Kidney (tissue), 13 donors: ENCODE measurements at regions not wholly inside any gene's neighbourhood (a gene's known extent, or its start where the extent isn't known, plus 50 kb on each side); places are given as distances from the start of the nearest gene placed in this dataset.

Source experiments
- DNase-seq, 5 donors: peaks; one replicate each; pipeline ENCODE4 v3.0.0-alpha.2; 2013 to 2020
- FAIRE-seq: peaks from 2 replicates; lab custom pipeline; 2012; peaks lifted over from hg19 to GRCh38; lab: Jason Lieb, UNC
- H3K27ac ChIP-seq, 2 donors: one replicate each; pipeline ENCODE4 v1.7.0; 2013; ENCODE audit warnings: low read depth in 2 of 2, low read length in 2 of 2, inconsistent platforms in 1 of 2
- H3K27me3 ChIP-seq: one replicate; pipeline ENCODE4 v1.7.1; 2013; ENCODE audit warnings: low read length, inconsistent platforms; ENCODE audit not compliant: control insufficient read depth, insufficient read depth
- H3K36me3 ChIP-seq, 3 donors: one replicate each; pipeline versions ENCODE4 v1.7.0 to v1.7.1; 2013; ENCODE audit warnings: low read length in 3 of 3, control low read depth in 1 of 3, inconsistent platforms in 1 of 3; ENCODE audit not compliant: insufficient read depth in 3 of 3, control insufficient read depth in 2 of 3
- H3K4me1 ChIP-seq, 3 donors: one replicate each; pipeline versions ENCODE4 v1.7.0 to v1.7.1; 2013; ENCODE audit warnings: low read length in 3 of 3, inconsistent platforms in 1 of 3, low read depth in 1 of 3; ENCODE audit not compliant: control insufficient read depth in 2 of 3, insufficient read depth in 2 of 3
- H3K4me3 ChIP-seq, 3 donors: one replicate each; pipeline versions ENCODE4 v1.7.0 to v1.8.1; 2013; ENCODE audit warnings: low read length in 3 of 3, control low read depth in 1 of 3, inconsistent platforms in 1 of 3
- H3K9ac ChIP-seq, 3 donors: one replicate each; pipeline versions ENCODE4 v1.7.0 to v1.7.1; 2013; ENCODE audit warnings: low read length in 3 of 3, control low read depth in 1 of 3, inconsistent platforms in 1 of 3
- H3K9me3 ChIP-seq, 3 donors: one replicate each; pipeline versions ENCODE4 v1.7.0 to v1.7.1; 2013; ENCODE audit warnings: low read length in 3 of 3, control low read depth in 1 of 3, inconsistent platforms in 1 of 3; ENCODE audit not compliant: control insufficient read depth in 2 of 3, insufficient read depth in 1 of 3
- intact Hi-C: fragments of 100-400 bp; cut with DNase I; formaldehyde crosslinking; loops from one replicate; pipeline ENCODE4 v1.11.1; 2022
- TF ChIP-seq, protein P1 (sequence below): IDR thresholded peaks from 3 replicates; pipeline ENCODE4 v1.5.1; 2012; ENCODE audit warnings: mild to moderate bottlenecking, moderate library complexity, borderline replicate concordance; ENCODE audit not compliant: insufficient read depth; ENCODE audit errors: extremely low read depth
- donor health status: control.
- donor health status: control.
- donor health status: control.
- donor health status: control.
- donor health status: control.
- donor health status: DM: yes; HTN: yes; CAD: no.
- donor health status: Normal renal cell carcinoma (clear cell type).

DNA sequence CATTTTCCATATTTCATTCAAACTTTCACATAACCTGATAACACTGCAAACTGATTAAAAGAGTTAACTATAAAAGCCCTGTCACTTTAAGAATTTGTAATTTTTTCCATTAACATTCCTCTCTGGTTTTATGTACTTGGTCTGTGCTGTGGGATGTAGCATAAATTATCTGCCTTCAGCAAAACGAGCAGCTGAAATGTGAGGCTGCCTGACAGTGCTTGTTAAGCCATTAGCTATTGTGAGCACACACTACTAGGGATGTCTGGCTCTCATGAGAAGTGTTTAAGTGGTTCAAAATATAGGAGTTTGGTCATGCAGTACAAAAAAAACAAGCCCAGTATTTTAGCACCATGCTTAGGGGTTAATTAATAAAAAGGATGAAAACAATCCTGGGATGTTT is 63.0 kb downstream of the HOXA1 start:
- TF ChIP-seq, protein P1, sequence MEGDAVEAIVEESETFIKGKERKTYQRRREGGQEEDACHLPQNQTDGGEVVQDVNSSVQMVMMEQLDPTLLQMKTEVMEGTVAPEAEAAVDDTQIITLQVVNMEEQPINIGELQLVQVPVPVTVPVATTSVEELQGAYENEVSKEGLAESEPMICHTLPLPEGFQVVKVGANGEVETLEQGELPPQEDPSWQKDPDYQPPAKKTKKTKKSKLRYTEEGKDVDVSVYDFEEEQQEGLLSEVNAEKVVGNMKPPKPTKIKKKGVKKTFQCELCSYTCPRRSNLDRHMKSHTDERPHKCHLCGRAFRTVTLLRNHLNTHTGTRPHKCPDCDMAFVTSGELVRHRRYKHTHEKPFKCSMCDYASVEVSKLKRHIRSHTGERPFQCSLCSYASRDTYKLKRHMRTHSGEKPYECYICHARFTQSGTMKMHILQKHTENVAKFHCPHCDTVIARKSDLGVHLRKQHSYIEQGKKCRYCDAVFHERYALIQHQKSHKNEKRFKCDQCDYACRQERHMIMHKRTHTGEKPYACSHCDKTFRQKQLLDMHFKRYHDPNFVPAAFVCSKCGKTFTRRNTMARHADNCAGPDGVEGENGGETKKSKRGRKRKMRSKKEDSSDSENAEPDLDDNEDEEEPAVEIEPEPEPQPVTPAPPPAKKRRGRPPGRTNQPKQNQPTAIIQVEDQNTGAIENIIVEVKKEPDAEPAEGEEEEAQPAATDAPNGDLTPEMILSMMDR, result no peak
- Histone ChIP-seq H3K36me3 (no peaks in the 10 kb centered on the region), H3K9ac (no peak overlapping the region), H3K4me1 (no peaks in the 10 kb centered on the region), H3K27me3 (no peaks in the 10 kb centered on the region), H3K4me3 (no peak overlapping the region), H3K9me3 (no peaks in the 10 kb centered on the region), H3K27ac (no peak overlapping the region)
- intact Hi-C loops, result no loop called here
- DNase-seq (peak in 4 of 5 donors; percentile 50 to 90 (median 80)), FAIRE-seq (no peak)

DNA sequence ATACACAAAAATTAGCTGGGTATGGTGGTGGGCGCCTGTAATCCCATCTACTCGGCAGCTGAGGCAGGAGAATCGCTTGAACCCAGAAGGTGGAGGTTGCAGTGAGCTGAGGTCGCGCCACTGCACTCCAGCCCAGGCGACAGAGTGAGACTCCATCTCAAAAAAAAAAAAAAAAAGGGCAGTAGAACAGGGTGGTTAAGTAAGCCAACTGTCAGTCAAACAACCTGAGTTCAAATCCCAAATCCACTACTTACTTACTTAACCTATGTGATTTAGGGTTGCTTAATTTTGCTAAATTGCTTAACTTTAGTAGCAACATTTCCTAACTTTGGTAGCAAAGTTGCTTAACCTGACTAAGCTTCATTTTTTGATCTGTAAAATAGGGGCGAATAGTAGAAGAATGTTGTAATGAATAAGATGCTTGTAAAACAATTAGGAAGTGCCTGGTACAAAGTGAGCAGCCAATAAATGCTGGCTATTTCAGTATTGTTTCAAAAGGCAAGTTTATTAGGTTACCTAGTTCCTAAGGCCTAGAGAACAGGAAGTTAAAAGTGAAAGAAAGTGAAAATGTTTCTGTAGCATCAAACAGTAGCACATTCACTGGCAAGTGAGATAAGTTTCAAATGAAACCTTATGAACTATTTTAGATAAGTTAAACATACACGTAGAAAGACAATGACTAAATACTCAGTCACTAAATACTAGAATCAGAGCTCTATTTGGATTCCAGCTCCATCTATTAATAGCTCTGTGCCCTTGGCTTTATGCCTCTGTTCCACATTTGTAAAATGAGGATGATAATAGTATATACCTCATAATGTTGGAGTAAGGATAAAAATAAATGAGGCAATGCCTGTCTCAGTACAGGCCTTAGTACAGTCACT is 64.3 kb downstream of the HOXA1 start:
- Histone ChIP-seq H3K9ac (no peak overlapping the region), H3K36me3 (no peaks in the 10 kb centered on the region), H3K4me3 (no peak overlapping the region), H3K27ac (no peak overlapping the region), H3K4me1 (no peaks in the 10 kb centered on the region), H3K9me3 (no peaks in the 10 kb centered on the region), H3K27me3 (no peaks in the 10 kb centered on the region)
- FAIRE-seq (no peak), DNase-seq (no peak)
- intact Hi-C loops, result no loop called here
- TF ChIP-seq, protein P1, result no peak

DNA sequence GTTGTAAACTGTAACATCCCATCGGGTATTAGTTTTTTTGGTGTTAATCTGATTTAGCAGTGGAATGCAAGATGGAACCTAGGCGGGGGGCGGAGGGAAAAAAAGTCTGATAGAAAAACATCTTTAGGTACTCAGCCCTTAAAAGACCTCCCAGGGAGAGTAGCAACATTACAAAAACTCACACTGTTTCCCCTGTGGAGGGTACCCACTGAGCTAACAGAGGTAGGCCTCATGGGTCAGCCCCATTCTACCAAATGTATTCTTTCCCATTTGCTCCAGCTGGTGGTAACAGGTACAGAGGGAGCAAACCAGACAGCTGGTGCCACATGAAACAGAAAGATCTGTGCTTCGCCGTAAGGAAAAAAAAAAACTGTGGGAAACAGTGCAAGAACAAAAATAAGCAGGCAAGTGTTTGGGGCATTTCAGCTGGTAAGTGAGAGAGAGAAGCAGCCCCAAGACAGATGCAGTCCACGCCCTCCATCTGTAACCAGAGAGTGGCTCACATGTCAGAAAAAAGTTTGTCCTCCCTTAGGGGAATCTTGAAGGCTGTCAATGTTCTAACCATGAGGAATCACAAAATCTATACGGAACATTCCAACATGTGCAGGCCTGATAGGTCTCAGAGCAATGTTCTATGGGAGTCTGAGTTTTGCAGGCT is 65.3 kb downstream of the HOXA1 start:
- DNase-seq, result peak in 1 of 5 donors; percentile 23
- intact Hi-C loops, result no loop called here
- Histone ChIP-seq H3K9ac (no peak overlapping the region), H3K27me3 (no peaks in the 10 kb centered on the region), H3K27ac (no peak overlapping the region), H3K4me3 (no peak overlapping the region), H3K4me1 (no peaks in the 10 kb centered on the region), H3K9me3 (no peaks in the 10 kb centered on the region), H3K36me3 (no peaks in the 10 kb centered on the region)
- TF ChIP-seq, protein P1, result no peak
- no peak for FAIRE-seq
